Panc1 (cell line): ENCODE measurements at regions not wholly inside any gene's neighbourhood (a gene's known extent, or its start where the extent isn't known, plus 50 kb on each side); places are given as distances from the start of the nearest gene placed in this dataset.

Experiments
- POLR2AphosphoS5 ChIP-seq: IDR thresholded peaks from 2 replicates; pipeline ENCODE4 v1.6.1; 2012; ENCODE audit warnings: mild to moderate bottlenecking, low read depth, low read length, moderate library complexity
- TF ChIP-seq, protein P1 (sequence below): fragments of 450-650 bp; IDR thresholded peaks from 2 replicates; pipeline ENCODE4 v1.5.1; 2017; ENCODE audit warnings: mild to moderate bottlenecking
- TF ChIP-seq, protein P2 (sequence below), 2 experiments: IDR thresholded peaks; 2 replicates each; pipeline ENCODE4 v1.6.1; 2011 to 2012; ENCODE audit warnings: low read depth in 2 of 2, control low read depth in 1 of 2, low read length in 1 of 2, mild to moderate bottlenecking in 1 of 2, moderate library complexity in 1 of 2; ENCODE audit not compliant: insufficient read depth in 1 of 2

DNA sequence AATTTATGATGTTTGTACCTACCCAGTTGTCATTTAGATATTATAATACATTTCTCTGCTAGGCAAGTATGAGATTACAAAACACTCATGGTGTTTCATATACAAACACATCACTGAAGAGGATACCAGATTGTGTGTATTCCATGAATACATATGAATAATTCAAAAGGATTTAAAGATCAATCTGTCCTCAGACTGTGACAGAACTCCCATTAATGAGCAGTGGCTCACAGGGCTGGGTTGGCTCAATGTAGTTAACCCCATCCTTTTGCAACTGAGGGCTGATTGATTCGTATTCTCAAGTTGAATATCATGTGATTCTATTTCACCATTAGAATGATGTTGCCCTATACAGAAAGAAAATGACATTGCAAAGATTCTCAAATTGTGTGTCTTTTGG, 79.6 kb upstream of the SPANXN2 start:
- no peak for TF ChIP-seq POLR2AphosphoS5
- TF ChIP-seq, protein P1, sequence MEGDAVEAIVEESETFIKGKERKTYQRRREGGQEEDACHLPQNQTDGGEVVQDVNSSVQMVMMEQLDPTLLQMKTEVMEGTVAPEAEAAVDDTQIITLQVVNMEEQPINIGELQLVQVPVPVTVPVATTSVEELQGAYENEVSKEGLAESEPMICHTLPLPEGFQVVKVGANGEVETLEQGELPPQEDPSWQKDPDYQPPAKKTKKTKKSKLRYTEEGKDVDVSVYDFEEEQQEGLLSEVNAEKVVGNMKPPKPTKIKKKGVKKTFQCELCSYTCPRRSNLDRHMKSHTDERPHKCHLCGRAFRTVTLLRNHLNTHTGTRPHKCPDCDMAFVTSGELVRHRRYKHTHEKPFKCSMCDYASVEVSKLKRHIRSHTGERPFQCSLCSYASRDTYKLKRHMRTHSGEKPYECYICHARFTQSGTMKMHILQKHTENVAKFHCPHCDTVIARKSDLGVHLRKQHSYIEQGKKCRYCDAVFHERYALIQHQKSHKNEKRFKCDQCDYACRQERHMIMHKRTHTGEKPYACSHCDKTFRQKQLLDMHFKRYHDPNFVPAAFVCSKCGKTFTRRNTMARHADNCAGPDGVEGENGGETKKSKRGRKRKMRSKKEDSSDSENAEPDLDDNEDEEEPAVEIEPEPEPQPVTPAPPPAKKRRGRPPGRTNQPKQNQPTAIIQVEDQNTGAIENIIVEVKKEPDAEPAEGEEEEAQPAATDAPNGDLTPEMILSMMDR, result no peak
- TF ChIP-seq, protein P2, sequence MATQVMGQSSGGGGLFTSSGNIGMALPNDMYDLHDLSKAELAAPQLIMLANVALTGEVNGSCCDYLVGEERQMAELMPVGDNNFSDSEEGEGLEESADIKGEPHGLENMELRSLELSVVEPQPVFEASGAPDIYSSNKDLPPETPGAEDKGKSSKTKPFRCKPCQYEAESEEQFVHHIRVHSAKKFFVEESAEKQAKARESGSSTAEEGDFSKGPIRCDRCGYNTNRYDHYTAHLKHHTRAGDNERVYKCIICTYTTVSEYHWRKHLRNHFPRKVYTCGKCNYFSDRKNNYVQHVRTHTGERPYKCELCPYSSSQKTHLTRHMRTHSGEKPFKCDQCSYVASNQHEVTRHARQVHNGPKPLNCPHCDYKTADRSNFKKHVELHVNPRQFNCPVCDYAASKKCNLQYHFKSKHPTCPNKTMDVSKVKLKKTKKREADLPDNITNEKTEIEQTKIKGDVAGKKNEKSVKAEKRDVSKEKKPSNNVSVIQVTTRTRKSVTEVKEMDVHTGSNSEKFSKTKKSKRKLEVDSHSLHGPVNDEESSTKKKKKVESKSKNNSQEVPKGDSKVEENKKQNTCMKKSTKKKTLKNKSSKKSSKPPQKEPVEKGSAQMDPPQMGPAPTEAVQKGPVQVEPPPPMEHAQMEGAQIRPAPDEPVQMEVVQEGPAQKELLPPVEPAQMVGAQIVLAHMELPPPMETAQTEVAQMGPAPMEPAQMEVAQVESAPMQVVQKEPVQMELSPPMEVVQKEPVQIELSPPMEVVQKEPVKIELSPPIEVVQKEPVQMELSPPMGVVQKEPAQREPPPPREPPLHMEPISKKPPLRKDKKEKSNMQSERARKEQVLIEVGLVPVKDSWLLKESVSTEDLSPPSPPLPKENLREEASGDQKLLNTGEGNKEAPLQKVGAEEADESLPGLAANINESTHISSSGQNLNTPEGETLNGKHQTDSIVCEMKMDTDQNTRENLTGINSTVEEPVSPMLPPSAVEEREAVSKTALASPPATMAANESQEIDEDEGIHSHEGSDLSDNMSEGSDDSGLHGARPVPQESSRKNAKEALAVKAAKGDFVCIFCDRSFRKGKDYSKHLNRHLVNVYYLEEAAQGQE (IDR thresholded peaks at IDR 0.05; ENCODE audit: insufficient read depth in 1 of 2, low read depth in 2 of 2, low read length in 1 of 2), result no peak
